ENCODE measurements at regions not wholly inside any gene's neighbourhood (a gene's known extent, or its start where the extent isn't known, plus 50 kb on each side); places are given as distances from the start of the nearest gene placed in this dataset.

DNA sequence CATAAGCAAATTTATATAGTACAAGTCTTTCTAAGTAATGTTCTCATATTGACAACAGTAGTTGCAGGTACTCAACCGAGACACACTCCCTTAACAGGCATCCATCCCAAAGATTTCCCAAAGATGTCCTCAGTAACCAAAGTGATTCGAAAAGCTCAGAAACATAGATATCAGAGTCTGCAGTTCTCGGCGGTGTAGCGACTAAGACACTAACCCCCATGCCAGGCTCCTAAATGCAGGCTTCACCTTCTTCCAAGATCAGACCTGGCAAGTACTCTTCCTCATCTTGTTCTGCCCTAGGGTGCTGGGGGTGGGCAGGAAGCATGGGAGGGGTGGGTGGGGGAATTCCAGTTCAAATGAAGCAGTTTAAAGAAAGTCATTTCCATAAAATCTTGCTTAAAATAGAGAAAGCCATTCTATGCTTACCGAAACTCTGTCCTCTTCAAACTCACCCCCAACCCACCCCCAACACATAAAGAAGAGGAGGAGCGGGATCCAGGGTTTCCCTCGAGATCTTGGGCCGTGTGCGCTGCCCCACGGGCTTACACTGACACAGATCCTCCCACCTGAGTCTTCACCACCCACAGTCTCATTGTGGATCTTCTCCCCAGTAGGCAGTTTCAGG is 59.0 kb upstream of the BCL6 start:
- TF ChIP-seq JUN (IDR thresholded peaks at IDR 0.05; ENCODE audit: borderline replicate concordance, insufficient read depth, insufficient read length, low read depth) (no peak), POLR2A (IDR thresholded peaks at IDR 0.05; ENCODE audit: low read depth, low read length) (no peak), FOS (IDR thresholded peaks at IDR 0.05; ENCODE audit: borderline replicate concordance, insufficient read depth, low read length) (no peak)
- TF ChIP-seq, protein P1, sequence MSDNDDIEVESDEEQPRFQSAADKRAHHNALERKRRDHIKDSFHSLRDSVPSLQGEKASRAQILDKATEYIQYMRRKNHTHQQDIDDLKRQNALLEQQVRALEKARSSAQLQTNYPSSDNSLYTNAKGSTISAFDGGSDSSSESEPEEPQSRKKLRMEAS (IDR thresholded peaks at IDR 0.05; ENCODE audit: insufficient read depth, insufficient read length), result no peak
- H2AFZ ChIP-seq (ENCODE audit: low read depth, low read length), result no peak overlapping the region
- FAIRE-seq (no peak), DNase-seq (ENCODE audit: low read depth, low spot score) (no peak)
- H3K27me3 ChIP-seq (ENCODE audit: control insufficient read depth in 2 of 2, insufficient read depth in 2 of 2, low read length in 2 of 2), result peaks cover 0 to 13% of the 10 kb centered on the region in 2 experiments
- H3K9ac ChIP-seq (replicated peaks; ENCODE audit: extremely low read depth, insufficient read depth, low read length), result no peak overlapping the region
- intact Hi-C loops (cut with micrococcal nuclease) (no loop called here), dilution Hi-C loops (cut with MboI; ENCODE audit: extremely low pct_ligation_motif_present, low sequenced_read_pairs) (no loop called here)
- H3K36me3 ChIP-seq (ENCODE audit: control insufficient read depth in 2 of 2, extremely low read depth in 1 of 2, insufficient read depth in 2 of 2, low read length in 2 of 2), result no peaks in the 10 kb centered on the region
- H3K4me1 ChIP-seq (ENCODE audit: control insufficient read depth, extremely low read depth, insufficient read depth, low read length), result no peaks in the 10 kb centered on the region
- H4K20me1 ChIP-seq (replicated peaks; ENCODE audit: control insufficient read depth, extremely low read depth, insufficient read depth, low read length), result no peaks in the 10 kb centered on the region
- BruUV-seq (replicated peaks), result no TSS peak
- ChIA-PET POLR2A (no interaction called here), CTCF (no interaction called here)
- no peaks in the 10 kb centered on the region for H3K9me3 ChIP-seq (replicated peaks; ENCODE audit: control insufficient read depth, insufficient read depth, low read length)
- no peak overlapping the region for H3K4me2 ChIP-seq (ENCODE audit: insufficient read depth, low read length)
- no peak overlapping the region for H3K27ac ChIP-seq (ENCODE audit: insufficient read depth, low read depth, low read length)
- H3K9me1 ChIP-seq (replicated peaks; ENCODE audit: control insufficient read depth, extremely low read depth, insufficient read depth, low read length), result no peaks in the 10 kb centered on the region
- H3K79me2 ChIP-seq (ENCODE audit: control insufficient read depth, insufficient read depth, low read length), result no peaks in the 10 kb centered on the region
- H3K4me3 ChIP-seq (replicated peaks in 1 of 3; ENCODE audit: insufficient read depth in 1 of 3, low read depth in 1 of 3, low read length in 3 of 3), result no peak overlapping the region

DNA sequence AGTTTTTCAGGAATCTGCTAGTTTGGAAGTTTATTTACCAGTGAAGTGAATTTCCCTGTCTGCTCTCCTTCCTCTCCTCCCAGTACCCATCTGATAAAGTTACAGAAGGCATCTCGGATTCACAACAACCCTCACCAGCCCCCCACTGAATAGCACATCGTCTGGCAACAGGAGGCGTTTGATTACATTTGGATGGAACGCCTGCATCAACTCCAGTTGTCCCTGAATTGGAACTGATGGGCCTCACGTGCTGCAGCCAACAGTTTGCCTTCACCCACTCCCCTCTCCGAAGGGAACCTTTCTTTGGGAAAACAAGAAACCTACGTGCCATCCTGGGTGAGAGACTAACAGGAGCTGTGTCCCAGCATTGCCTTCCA is 59.5 kb upstream of the BCL6 start:
- intact Hi-C loops (cut with micrococcal nuclease) (no loop called here), dilution Hi-C loops (cut with MboI; ENCODE audit: extremely low pct_ligation_motif_present, low sequenced_read_pairs) (no loop called here)
- peaks cover 0 to 13% of the 10 kb centered on the region in 2 experiments for H3K27me3 ChIP-seq (ENCODE audit: control insufficient read depth in 2 of 2, insufficient read depth in 2 of 2, low read length in 2 of 2)
- BruUV-seq (replicated peaks), result no TSS peak
- no peak for DNase-seq (ENCODE audit: low read depth, low spot score)
- H3K4me3 ChIP-seq (replicated peaks in 1 of 3; ENCODE audit: insufficient read depth in 1 of 3, low read depth in 1 of 3, low read length in 3 of 3), result no peak overlapping the region
- no peaks in the 10 kb centered on the region for H3K4me1 ChIP-seq (ENCODE audit: control insufficient read depth, extremely low read depth, insufficient read depth, low read length)
- POLR2A ChIA-PET, result no interaction called here
- FAIRE-seq, result no peak
- no peak overlapping the region for H2AFZ ChIP-seq (ENCODE audit: low read depth, low read length)
- H3K9me3 ChIP-seq (replicated peaks; ENCODE audit: control insufficient read depth, insufficient read depth, low read length), result no peaks in the 10 kb centered on the region
- H3K27ac ChIP-seq (ENCODE audit: insufficient read depth, low read depth, low read length), result no peak overlapping the region
- H3K9ac ChIP-seq (replicated peaks; ENCODE audit: extremely low read depth, insufficient read depth, low read length), result no peak overlapping the region
- no peak for TF ChIP-seq EZH2 (IDR thresholded peaks at IDR 0.05; ENCODE audit: borderline replicate concordance, low read depth, low read length, severe bottlenecking)
- TF ChIP-seq, protein P1 (IDR thresholded peaks at IDR 0.05; ENCODE audit: insufficient read depth, insufficient read length), result no peak
- TF ChIP-seq GATA2 (IDR thresholded peaks at IDR 0.05; ENCODE audit: insufficient read depth, insufficient read length, low read depth, low read length), result no peak
- TF ChIP-seq FOS (IDR thresholded peaks at IDR 0.05; ENCODE audit: borderline replicate concordance, insufficient read depth, low read length), result no peak
- TF ChIP-seq MYC (IDR thresholded peaks at IDR 0.05; ENCODE audit: low read depth, low read length), result no peak
- no peak for TF ChIP-seq JUN (IDR thresholded peaks at IDR 0.05; ENCODE audit: borderline replicate concordance, insufficient read depth, insufficient read length, low read depth)
- TF ChIP-seq POLR2A (IDR thresholded peaks at IDR 0.05; ENCODE audit: low read depth, low read length), result no peak
- CTCF ChIA-PET, result no interaction called here
- no peaks in the 10 kb centered on the region for H3K79me2 ChIP-seq (ENCODE audit: control insufficient read depth, insufficient read depth, low read length)
- no peak overlapping the region for H3K4me2 ChIP-seq (ENCODE audit: insufficient read depth, low read length)
- no peaks in the 10 kb centered on the region for H3K9me1 ChIP-seq (replicated peaks; ENCODE audit: control insufficient read depth, extremely low read depth, insufficient read depth, low read length)
- no peaks in the 10 kb centered on the region for H4K20me1 ChIP-seq (replicated peaks; ENCODE audit: control insufficient read depth, extremely low read depth, insufficient read depth, low read length)
- H3K36me3 ChIP-seq (ENCODE audit: control insufficient read depth in 2 of 2, extremely low read depth in 1 of 2, insufficient read depth in 2 of 2, low read length in 2 of 2), result no peaks in the 10 kb centered on the region
